ENCODE measurements at regions not wholly inside any gene's neighbourhood (a gene's known extent, or its start where the extent isn't known, plus 50 kb on each side); places are given as distances from the start of the nearest gene placed in this dataset.

DNA sequence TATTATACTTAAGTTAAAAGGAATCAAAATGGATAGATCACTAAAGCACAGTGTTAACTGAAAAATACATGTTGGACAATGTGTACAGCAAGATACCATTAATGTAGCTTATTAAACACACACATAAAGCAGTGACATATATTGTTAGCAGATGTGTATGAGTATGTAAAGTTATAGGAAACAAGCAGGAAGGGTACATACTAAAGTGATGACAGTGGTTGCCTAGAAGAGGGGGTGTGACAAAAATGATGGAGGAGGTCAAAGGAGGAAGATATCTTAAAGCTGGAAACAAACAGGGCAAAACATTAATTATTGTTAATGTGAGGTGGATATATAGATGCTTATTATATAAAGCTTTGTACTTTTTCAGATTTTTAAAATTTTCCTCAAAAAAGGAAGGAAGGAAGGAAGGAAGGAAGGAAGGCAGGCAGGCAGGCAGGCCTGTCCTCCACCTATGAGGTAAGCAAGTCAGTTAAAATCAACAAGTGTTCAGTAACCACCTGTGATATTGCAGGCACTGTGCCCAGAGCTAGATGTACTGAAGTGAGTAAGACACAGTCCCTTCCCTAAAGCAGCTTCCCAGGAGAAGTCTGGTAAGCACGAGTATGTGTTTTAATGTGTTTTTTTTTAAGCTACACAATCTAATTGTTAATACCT is 252.9 kb upstream of the NR5A2 start:
- no peak for FAIRE-seq
- DNase-seq (ENCODE audit: extremely low spot score, insufficient read length, low read depth) = no peak

DNA sequence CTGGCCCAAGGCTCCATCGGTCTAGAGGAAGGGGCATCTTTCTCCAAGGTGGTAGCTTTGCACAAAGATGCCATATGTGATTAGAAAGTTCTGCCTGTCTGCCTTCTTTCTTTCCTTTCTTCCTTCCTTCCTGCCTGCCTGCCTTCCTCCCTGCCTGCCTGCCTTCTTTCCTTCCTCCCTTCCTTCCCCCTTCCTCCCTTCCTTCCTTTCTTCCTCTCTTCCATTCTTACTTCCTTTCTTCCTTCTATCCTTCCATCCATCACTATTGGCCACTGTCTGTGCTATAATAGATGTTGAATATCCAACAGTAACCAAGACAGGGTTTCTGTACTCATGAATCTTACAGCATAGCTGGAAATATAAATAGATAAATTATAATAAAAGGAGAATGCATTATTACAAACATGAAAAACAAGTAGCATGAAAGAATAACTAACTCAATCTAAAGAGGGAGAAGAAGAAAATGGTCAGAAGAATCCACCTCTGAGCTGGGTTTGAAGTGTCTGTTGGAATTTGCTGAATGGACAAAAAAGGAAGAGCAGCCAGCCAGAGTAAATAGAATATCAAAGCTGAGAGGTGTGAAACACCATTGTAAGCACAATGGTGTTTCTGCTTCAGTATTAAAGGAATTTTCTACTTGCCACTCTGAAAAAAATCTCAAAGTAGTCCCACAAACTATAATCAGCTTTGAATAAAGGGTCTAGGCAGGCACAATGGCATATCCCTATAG is 250.6 kb upstream of the NR5A2 start:
- DNase-seq (ENCODE audit: extremely low spot score, insufficient read length, low read depth) (no peak), FAIRE-seq (no peak)

- FAIRE-seq (no peak), DNase-seq (ENCODE audit: extremely low spot score, insufficient read length, low read depth) (no peak)
These were observed 249.1 kb upstream of the NR5A2 start for GRCh38 chr1:199778324-199778955.

GRCh38 chr1:199780091-199780490 is 247.4 kb upstream of the NR5A2 start:
- FAIRE-seq (no peak), DNase-seq (ENCODE audit: extremely low spot score, insufficient read length, low read depth) (no peak)

DNA sequence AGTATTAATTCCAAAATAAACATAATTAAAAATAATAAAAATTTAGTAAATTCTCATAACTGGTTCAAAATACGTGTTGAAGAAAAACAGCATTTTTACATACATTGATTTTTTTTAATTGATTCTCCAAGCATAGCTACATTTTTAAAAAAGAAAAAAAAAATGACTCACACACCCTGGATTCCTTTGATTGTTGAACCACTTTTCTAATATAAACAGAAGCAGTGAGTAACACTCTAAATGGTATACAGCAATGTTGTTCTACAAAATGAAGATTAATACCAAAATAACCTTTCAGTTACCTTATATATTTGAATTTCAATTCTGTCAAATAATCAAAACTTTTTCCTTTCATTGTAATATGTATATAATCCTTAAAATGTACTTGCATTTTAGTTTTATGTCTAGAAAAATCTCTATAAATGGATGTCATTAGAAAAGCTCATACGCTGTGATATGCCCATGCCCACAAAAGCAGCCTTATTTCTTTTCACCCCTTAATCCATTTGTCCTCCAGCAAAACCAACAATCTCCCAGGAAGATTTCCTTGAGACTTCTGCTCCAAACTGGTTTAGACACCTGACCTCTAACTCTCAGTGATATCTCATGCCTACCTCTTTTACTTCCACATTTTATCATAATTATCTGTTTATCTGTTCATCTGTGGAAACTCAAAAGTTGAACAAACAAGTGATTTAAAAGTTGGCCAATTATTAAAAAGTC is 246.4 kb upstream of the NR5A2 start:
- no peak for FAIRE-seq
- DNase-seq (ENCODE audit: extremely low spot score, insufficient read length, low read depth) = no peak

DNA sequence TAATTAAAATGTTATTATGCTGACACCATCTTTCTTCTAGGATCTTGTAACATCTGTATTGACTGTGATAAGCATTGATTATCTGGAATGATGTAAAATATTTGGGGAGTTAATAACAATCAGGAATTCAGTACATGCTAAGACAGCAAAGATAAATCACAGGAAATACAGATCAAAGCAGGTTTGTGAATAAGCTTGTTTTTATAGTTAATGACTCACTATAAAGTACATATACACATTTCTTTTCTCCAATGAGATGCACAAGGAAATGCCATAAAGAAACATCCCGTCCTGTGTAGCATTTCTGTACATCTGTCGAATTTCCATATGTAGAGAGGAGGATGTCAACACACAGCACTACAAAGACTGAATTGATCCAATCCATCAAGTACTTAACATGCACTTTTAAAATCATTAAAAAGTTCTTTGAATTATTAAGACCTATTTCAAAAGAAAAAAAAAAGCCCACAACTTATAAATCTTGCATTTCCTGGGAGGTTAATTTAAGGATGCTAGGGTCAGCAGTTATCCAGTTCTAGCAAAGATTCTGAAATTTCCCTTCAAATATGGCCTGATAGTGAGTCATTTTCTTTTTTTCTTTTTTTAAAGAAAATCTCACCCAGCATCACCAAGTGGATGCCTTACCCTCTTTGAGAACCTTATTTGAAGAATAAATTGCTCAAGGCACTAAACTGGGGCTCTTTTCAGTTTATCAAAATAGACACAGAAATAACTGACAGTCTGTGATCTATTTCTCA is 243.2 kb upstream of the NR5A2 start:
- no peak for DNase-seq (ENCODE audit: extremely low spot score, insufficient read length, low read depth)
- no peak for FAIRE-seq

DNA sequence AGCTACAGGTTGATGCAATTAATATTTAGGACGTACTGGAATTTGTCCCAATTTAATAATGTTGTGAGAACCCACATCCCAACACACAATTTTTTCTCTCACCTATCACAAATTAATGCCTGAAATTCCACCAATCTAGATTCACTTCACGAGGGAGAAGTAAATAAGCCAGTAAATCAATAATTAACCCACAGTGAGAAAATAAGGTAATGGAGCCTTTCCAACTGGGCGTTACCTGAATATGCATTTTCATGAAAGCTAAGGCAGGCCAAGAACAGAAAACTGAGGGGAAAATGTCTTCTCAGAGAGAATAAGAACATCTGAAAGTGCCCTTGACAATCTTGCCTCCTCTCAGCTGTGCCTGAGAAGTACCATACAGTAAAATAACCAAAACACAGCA is 240.8 kb upstream of the NR5A2 start:
- DNase-seq (ENCODE audit: extremely low spot score, insufficient read length, low read depth) = no peak
- no peak for FAIRE-seq

DNA sequence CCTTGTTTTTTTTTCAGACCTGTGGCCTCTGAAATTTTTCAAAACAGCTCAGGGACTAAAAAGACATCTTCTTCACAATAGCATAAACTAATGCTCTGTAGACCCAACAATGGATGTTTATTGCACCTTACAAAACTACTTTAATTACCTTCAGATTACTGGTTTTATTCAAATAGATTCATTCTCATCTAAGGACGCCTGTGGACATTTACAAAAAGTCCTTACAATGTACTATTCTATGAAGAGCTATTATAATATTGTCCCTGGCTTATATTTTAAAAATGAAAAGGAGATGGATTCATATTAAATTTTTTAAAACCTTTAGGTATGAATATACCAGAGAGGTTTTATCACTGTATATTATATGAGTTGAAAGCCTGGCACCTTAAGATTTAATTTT is 238.4 kb upstream of the NR5A2 start:
- no peak for FAIRE-seq
- no peak for DNase-seq (ENCODE audit: extremely low spot score, insufficient read length, low read depth)

- DNase-seq (ENCODE audit: extremely low spot score, insufficient read length, low read depth) = no peak
- FAIRE-seq = no peak
These were observed 236.0 kb upstream of the NR5A2 start for GRCh38 chr1:199791495-199791894.

- FAIRE-seq = no peak
- DNase-seq (ENCODE audit: extremely low spot score, insufficient read length, low read depth) = no peak
These were observed 234.6 kb upstream of the NR5A2 start for GRCh38 chr1:199792874-199793273.

DNA sequence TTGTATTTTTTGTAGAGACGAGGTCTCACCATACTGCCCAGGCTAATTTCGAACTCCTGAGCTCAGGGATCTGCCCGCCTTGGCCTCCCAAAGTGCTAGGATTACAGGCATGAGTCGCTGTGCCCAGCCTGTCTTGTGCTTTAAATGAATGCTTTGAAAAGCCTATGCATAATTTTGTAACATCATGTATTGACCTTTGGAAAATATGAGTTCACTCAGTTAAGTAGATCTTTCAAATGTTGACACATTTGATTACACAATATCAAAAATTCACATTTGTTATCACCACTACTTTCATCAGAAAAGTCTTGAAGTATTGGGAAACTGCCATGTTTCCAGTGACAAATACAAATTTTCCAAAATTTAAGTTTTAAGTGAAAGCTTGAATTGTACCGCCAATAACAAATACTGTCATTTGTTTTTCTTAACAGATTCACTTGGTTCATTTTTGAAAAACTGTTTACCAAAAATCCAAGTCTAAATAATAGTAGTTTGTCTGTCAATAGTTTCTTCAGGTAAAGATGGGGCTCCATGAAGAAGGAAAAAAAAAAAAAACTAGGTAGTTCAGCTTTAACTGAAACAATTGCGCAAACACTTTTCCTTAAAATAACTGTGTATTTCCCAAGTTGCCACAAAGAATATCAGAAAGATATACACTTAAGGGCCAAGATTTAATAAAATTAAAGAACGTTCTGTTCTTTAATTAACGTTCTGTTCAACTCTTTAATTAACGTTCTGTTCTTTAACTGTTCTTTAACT is 233.2 kb upstream of the NR5A2 start:
- DNase-seq (ENCODE audit: extremely low spot score, insufficient read length, low read depth) (no peak), FAIRE-seq (no peak)

DNA sequence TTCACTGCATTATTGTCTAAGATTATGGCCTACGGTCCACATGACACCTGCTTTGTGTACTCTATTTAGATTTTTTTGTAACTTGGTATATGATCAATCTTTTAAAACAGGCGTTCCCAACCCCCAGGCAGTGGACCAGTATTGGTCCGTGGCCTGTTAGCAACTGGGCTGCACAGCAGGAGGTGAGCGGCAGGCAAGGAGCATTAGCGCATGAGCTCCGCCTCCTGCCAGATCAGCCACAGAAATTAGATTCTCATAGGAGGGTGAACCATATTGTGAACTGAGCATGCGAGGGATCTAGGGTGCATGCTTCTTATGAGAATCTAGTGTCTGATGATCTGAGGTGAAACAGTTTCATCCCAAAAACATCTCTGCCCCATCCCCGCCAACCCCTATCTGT is 228.4 kb upstream of the NR5A2 start:
- no peak for DNase-seq (ENCODE audit: extremely low spot score, insufficient read length, low read depth)
- no peak for FAIRE-seq

GRCh38 chr1:199804526-199804925 is 223.0 kb upstream of the NR5A2 start:
- no peak for DNase-seq (ENCODE audit: extremely low spot score, insufficient read length, low read depth)
- no peak for FAIRE-seq

- DNase-seq (ENCODE audit: extremely low spot score, insufficient read length, low read depth) (no peak), FAIRE-seq (no peak)
These were observed 219.2 kb upstream of the NR5A2 start for GRCh38 chr1:199808110-199808870.

DNA sequence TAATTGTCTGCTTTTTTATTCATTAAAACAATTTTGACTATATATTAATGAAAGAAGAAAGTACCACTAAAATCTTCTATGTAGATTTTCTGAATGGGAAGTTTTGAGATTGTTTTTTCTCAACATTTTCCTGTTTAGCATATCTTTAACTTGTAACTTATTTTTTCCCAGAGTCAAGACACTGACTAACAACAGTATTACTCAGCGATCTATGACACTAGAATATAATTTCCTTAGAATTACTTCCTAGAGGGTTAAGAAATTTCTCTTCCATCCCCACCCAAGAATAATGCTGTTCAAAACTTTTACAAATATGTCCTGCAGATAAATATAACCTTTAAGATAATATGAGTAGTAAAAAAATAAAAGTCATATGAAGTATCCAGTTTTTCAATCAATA is 218.2 kb upstream of the NR5A2 start:
- no peak for DNase-seq (ENCODE audit: extremely low spot score, insufficient read length, low read depth)
- FAIRE-seq = no peak

DNA sequence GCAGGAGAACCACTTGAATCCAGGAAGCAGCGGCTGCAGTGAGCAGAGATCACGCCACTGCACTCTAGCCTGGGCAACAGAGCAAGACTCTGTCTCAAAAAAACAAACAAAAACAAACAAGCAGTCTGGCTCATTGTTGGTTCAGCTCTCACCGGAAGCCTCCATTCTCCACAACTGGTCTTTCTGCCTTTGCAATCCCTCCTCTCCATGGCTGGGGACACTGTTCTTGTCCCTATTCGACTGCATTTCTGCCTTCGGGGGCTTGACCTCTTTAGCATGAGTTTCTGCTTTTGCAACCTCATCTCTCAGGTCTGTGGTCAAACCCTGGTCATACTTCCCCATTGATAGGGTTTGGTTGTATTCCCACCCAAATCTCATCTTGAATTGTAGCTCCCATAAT is 216.3 kb upstream of the NR5A2 start:
- no peak for FAIRE-seq
- DNase-seq (ENCODE audit: extremely low spot score, insufficient read length, low read depth) = no peak

DNA sequence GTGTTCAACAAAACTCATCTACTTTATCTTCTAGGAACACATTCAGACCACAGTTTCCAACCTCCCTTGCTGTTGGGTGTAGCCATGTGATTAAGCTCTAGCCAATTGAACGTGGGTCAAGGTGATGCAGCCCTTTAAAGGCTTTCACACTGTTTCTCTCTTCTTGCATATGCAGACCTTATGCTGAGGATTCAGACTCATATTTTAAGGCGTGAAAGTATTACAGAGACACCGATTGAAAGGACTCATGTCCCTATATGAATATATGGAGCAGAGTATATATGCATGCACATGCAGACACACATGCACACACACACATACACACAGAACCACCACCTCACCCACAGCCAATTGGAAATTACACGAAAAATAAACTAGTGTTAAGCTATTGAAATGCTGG is 214.3 kb upstream of the NR5A2 start:
- DNase-seq (ENCODE audit: extremely low spot score, insufficient read length, low read depth) = no peak
- no peak for FAIRE-seq

DNA sequence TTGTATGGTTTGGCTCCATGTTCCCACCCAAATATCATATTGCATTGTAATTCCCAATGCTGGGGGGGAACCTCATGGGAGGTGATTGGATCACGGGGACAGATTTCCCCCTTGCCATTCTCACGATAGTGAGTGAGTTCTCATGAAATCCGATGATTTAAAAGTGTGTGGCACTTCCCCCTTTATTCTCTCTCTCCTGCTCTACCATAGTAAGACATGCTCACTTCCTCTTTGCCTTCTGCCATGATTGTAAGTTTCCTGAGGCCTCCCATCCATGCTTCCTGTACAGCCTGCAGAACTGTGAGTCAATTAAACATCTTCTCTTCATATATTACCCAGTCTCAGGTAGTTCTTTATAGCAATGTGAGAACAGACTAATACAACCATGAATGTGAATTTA is 211.6 kb upstream of the NR5A2 start:
- FAIRE-seq (no peak), DNase-seq (ENCODE audit: extremely low spot score, insufficient read length, low read depth) (no peak)

DNA sequence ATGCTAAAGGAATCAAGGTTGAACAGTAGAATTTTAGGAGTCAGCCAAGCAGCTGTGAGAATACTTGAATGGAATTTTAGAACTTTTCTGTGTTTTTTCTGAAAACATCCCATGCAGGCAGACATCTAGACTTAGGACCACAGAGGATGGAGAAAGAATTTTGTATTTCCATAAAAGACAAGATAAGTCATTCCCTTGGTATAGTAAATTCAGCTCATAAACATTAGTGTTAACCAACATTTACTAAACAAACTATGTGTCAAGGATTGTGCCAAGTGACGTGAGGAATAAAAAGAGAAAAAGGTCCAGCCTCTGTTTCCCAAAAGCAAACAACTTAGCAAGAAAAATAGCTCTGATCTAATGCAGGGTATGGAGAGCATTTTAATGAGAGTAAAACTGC is 210.2 kb upstream of the NR5A2 start:
- DNase-seq (ENCODE audit: extremely low spot score, insufficient read length, low read depth) (no peak), FAIRE-seq (no peak)

All from GM18507 (cell line).